Endothelial cell of umbilical vein (primary cell): ENCODE measurements at regions not wholly inside any gene's neighbourhood (a gene's known extent, or its start where the extent isn't known, plus 50 kb on each side); places are given as distances from the start of the nearest gene placed in this dataset.

Experiments used
- BruUV-seq: library from RNA; stranded (reverse); fragments of 400-500 nt; replicated peaks from 2 replicates; lab custom pipeline; 2021; lab: Mats Ljungman, UMichigan
- CTCF ChIA-PET: fragments of 300-600, 350-600 bp; sonication (Branson Sonifier 250); formaldehyde crosslinking; loops from one replicate; lab custom pipeline; 2021; ENCODE audit warnings: antibody characterized with exemption, inconsistent platforms; lab: Charles Lee
- POLR2A ChIA-PET: fragments of 300-600, 350-600 bp; sonication (Branson Sonifier 250); formaldehyde crosslinking; loops from one replicate; lab custom pipeline; 2021; ENCODE audit warnings: antibody characterized with exemption, inconsistent platforms; lab: Charles Lee
- DNase-seq: peaks from one replicate; pipeline ENCODE4 v3.0.0-alpha.2; 2011; ENCODE audit warnings: low read depth, low spot score
- FAIRE-seq: peaks from 2 replicates; lab custom pipeline; 2011; peaks lifted over from hg19 to GRCh38; lab: Jason Lieb, UNC
- H2AFZ ChIP-seq: 2 replicates; pipeline ENCODE4 v1.6.0; 2012; ENCODE audit warnings: low read depth, low read length, control low read depth, inconsistent platforms
- H3K27ac ChIP-seq: 2 replicates; pipeline ENCODE4 v1.5.1; 2011; ENCODE audit warnings: low read depth, mild to moderate bottlenecking, control low read depth, low read length, moderate library complexity; ENCODE audit not compliant: insufficient read depth
- H3K27me3 ChIP-seq, 2 experiments: 2 replicates each; pipeline versions ENCODE4 v1.6.0 to v1.6.1; 2011; ENCODE audit warnings: low read length in 2 of 2, mixed read lengths in 1 of 2; ENCODE audit not compliant: control insufficient read depth in 2 of 2, insufficient read depth in 2 of 2
- H3K36me3 ChIP-seq, 2 experiments: 2 replicates in 1 of 2; 3 replicates in 1 of 2; pipeline ENCODE4 v1.5.1; 2011; ENCODE audit warnings: low read length in 2 of 2, mild to moderate bottlenecking in 1 of 2, moderate library complexity in 1 of 2; ENCODE audit not compliant: control insufficient read depth in 2 of 2, insufficient read depth in 2 of 2; ENCODE audit errors: extremely low read depth in 1 of 2
- H3K4me1 ChIP-seq: 3 replicates; pipeline ENCODE4 v1.5.1; 2011; ENCODE audit warnings: mild to moderate bottlenecking, low read length; ENCODE audit not compliant: control insufficient read depth, insufficient read depth; ENCODE audit errors: extremely low read depth
- H3K4me2 ChIP-seq: 2 replicates; pipeline ENCODE4 v1.6.1; 2011; ENCODE audit warnings: low read length, control low read depth, mixed read lengths; ENCODE audit not compliant: insufficient read depth
- H3K4me3 ChIP-seq, 3 experiments: fragments of 200-600 bp in 1 of 3; sonication (generic), shearing (Covaris generic) in 1 of 3; replicated peaks in 1 of 3; 2 replicates each; pipeline ENCODE4 v1.5.1; 2011 to 2016; ENCODE audit warnings: control low read depth in 3 of 3, low read length in 3 of 3, mild to moderate bottlenecking in 2 of 3, inconsistent platforms in 1 of 3, low read depth in 1 of 3, moderate library complexity in 1 of 3; ENCODE audit not compliant: insufficient read depth in 1 of 3
- H3K79me2 ChIP-seq: 2 replicates; pipeline ENCODE4 v1.6.0; 2012; ENCODE audit warnings: low read length, inconsistent platforms; ENCODE audit not compliant: control insufficient read depth, insufficient read depth
- H3K9ac ChIP-seq: replicated peaks from 2 replicates; pipeline ENCODE3; 2011; ENCODE audit warnings: low read length, control low read depth; ENCODE audit not compliant: insufficient read depth; ENCODE audit errors: extremely low read depth
- H3K9me1 ChIP-seq: replicated peaks from 3 replicates; pipeline ENCODE4 v1.6.0; 2011; ENCODE audit warnings: mild to moderate bottlenecking, low read length; ENCODE audit not compliant: control insufficient read depth, insufficient read depth; ENCODE audit errors: extremely low read depth
- H3K9me3 ChIP-seq: replicated peaks from 2 replicates; pipeline ENCODE4 v1.5.1; 2012; ENCODE audit warnings: low read length, inconsistent platforms; ENCODE audit not compliant: control insufficient read depth, insufficient read depth
- H4K20me1 ChIP-seq: replicated peaks from 2 replicates; pipeline ENCODE3; 2011; ENCODE audit warnings: mild to moderate bottlenecking, low read length; ENCODE audit not compliant: control insufficient read depth, insufficient read depth; ENCODE audit errors: extremely low read depth
- EZH2 ChIP-seq: IDR thresholded peaks from 2 replicates; pipeline ENCODE4 v1.6.1; 2012; ENCODE audit warnings: borderline replicate concordance, low read depth, mild to moderate bottlenecking, moderate library complexity, low read length, inconsistent platforms; ENCODE audit not compliant: severe bottlenecking
- FOS ChIP-seq: IDR thresholded peaks from 2 replicates; pipeline ENCODE4 v1.6.1; 2011; ENCODE audit warnings: mild to moderate bottlenecking, low read length, moderate library complexity, borderline replicate concordance; ENCODE audit not compliant: insufficient read depth
- GATA2 ChIP-seq: IDR thresholded peaks from 2 replicates; pipeline ENCODE4 v1.7.0; 2011; ENCODE audit warnings: low read depth, mild to moderate bottlenecking, moderate library complexity, mixed read lengths, low read length; ENCODE audit not compliant: insufficient read length, insufficient read depth
- JUN ChIP-seq: IDR thresholded peaks from 2 replicates; pipeline ENCODE4 v1.6.1; 2011; ENCODE audit warnings: borderline replicate concordance, low read depth; ENCODE audit not compliant: insufficient read length, insufficient read depth
- MYC ChIP-seq: IDR thresholded peaks from one replicate; pipeline ENCODE4 v1.6.1; 2011; ENCODE audit warnings: mild to moderate bottlenecking, low read depth, low read length
- POLR2A ChIP-seq: IDR thresholded peaks from 2 replicates; pipeline ENCODE4 v1.6.1; 2012; ENCODE audit warnings: low read depth, mild to moderate bottlenecking, control low read depth, low read length
- POLR2AphosphoS5 ChIP-seq: IDR thresholded peaks from 2 replicates; pipeline ENCODE4 v1.6.1; 2012; ENCODE audit warnings: low read depth, mild to moderate bottlenecking, control low read depth, low read length, moderate library complexity; ENCODE audit not compliant: insufficient read depth
- dilution Hi-C: fragments of 300-500 bp; cut with MboI; formaldehyde crosslinking; loops from one replicate; pipeline ENCODE4 v1.15.0; 2019; ENCODE audit warnings: low sequenced_read_pairs; ENCODE audit not compliant: extremely low pct_ligation_motif_present
- intact Hi-C: fragments of 100-400 bp; cut with micrococcal nuclease; formaldehyde crosslinking; loops from one replicate; pipeline ENCODE4 v1.10.0; 2022
- TF ChIP-seq, protein P1 (sequence below), 2 donors: IDR thresholded peaks; 1 replicate in 1 of 2; 2 replicates in 1 of 2; pipeline ENCODE4 v1.5.1; 2011; ENCODE audit warnings: low read length in 2 of 2, mild to moderate bottlenecking in 2 of 2, moderate library complexity in 2 of 2, control low read depth in 1 of 2, inconsistent platforms in 1 of 2, low read depth in 1 of 2; ENCODE audit not compliant: insufficient read depth in 1 of 2; ENCODE audit errors: extremely low read depth in 1 of 2
- TF ChIP-seq, protein P2 (sequence below): IDR thresholded peaks from 2 replicates; pipeline ENCODE4 v1.6.1; 2011; ENCODE audit not compliant: insufficient read depth, insufficient read length

DNA sequence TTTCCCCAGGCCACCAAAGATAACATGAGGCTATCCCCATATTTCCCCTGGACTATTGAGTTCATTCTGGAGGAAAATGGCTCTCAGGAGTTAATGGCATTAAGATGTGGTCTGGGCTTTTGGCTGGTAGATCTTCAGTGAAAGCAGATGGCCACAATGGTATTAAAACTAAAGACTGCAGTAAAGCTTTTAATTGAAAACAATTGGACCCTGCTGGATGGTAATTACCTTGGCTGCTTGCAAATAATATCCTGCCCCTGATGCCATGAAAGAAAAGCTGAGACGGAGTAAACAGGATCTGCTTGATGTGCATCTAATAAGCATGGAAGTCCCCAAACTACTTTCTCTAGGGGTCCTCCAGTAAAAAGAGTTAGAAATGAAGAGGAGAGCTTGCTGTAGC is 255.8 kb downstream of the QKI start:
- POLR2A ChIA-PET, result no interaction called here
- Histone ChIP-seq H4K20me1 (no peaks in the 10 kb centered on the region), H3K4me2 (no peak overlapping the region), H3K9me1 (no peaks in the 10 kb centered on the region), H3K36me3 (no peaks in the 10 kb centered on the region), H3K79me2 (no peaks in the 10 kb centered on the region), H3K4me1 (no peaks in the 10 kb centered on the region), H3K9ac (no peak overlapping the region), H3K4me3 (no peak overlapping the region), H3K9me3 (no peaks in the 10 kb centered on the region), H3K27ac (no peak overlapping the region), H2AFZ (no peak overlapping the region), H3K27me3 (no peaks in the 10 kb centered on the region)
- CTCF ChIA-PET, result no interaction called here
- dilution Hi-C loops (no loop called here), intact Hi-C loops (no loop called here)
- FAIRE-seq (no peak), DNase-seq (no peak)
- BruUV-seq, result no TSS peak
- TF ChIP-seq EZH2 (no peak), JUN (no peak), POLR2A (no peak), GATA2 (no peak), MYC (no peak), FOS (no peak), POLR2AphosphoS5 (no peak)
- TF ChIP-seq, protein P1, sequence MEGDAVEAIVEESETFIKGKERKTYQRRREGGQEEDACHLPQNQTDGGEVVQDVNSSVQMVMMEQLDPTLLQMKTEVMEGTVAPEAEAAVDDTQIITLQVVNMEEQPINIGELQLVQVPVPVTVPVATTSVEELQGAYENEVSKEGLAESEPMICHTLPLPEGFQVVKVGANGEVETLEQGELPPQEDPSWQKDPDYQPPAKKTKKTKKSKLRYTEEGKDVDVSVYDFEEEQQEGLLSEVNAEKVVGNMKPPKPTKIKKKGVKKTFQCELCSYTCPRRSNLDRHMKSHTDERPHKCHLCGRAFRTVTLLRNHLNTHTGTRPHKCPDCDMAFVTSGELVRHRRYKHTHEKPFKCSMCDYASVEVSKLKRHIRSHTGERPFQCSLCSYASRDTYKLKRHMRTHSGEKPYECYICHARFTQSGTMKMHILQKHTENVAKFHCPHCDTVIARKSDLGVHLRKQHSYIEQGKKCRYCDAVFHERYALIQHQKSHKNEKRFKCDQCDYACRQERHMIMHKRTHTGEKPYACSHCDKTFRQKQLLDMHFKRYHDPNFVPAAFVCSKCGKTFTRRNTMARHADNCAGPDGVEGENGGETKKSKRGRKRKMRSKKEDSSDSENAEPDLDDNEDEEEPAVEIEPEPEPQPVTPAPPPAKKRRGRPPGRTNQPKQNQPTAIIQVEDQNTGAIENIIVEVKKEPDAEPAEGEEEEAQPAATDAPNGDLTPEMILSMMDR (IDR thresholded peaks at IDR 0.05; ENCODE audit: extremely low read depth in 1 of 2, insufficient read depth in 1 of 2, low read depth in 1 of 2, low read length in 2 of 2), result no peak
- TF ChIP-seq, protein P2, sequence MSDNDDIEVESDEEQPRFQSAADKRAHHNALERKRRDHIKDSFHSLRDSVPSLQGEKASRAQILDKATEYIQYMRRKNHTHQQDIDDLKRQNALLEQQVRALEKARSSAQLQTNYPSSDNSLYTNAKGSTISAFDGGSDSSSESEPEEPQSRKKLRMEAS, result no peak
